GM12878 (cell line): ENCODE measurements at regions not wholly inside any gene's neighbourhood (a gene's known extent, or its start where the extent isn't known, plus 50 kb on each side); places are given as distances from the start of the nearest gene placed in this dataset.

ENCODE experiments used
- ATAC-seq: fragments of 200-7000 bp; cut with Tn5 transposase; 3 replicates; pipeline ENCODE4 v1.9.1; 2020; ENCODE audit warnings: mild to moderate bottlenecking, moderate library complexity
- BruUV-seq: library from RNA; stranded (reverse); fragments of 400-500 nt; replicated peaks from 2 replicates; lab custom pipeline; 2021; lab: Mats Ljungman, UMichigan
- CTCF ChIA-PET: fragments of 300-600 bp; sonication (Branson Sonifier 250); formaldehyde crosslinking; extraction: SDS; loops from one replicate; lab custom pipeline; 2021; ENCODE audit warnings: inconsistent platforms; lab: Yijun Ruan, JAX
- POLR2A ChIA-PET: fragments of 350-600 bp; formaldehyde crosslinking; extraction: SDS; loops from one replicate; lab custom pipeline; 2021; ENCODE audit warnings: inconsistent platforms; lab: Charles Lee
- RAD21 ChIA-PET: fragments of 300-600 bp; sonication (Branson Sonifier 250); formaldehyde crosslinking; loops from one replicate; lab custom pipeline; 2023; ENCODE audit warnings: antibody characterized with exemption; ENCODE audit not compliant: unreplicated experiment; lab: Charles Lee
- SMC1A ChIA-PET: fragments of 300-600 bp; sonication (Branson Sonifier 250); formaldehyde crosslinking; loops from one replicate; lab custom pipeline; 2023; ENCODE audit not compliant: unreplicated experiment, uncharacterized antibody; lab: Charles Lee
- DNase-seq: peaks from one replicate; pipeline ENCODE4 v3.0.0-alpha.2; 2011; ENCODE audit warnings: low read depth, low spot score
- FAIRE-seq: peaks from 3 replicates; lab custom pipeline; 2011; peaks lifted over from hg19 to GRCh38; lab: Jason Lieb, UNC
- H2AFZ ChIP-seq: 2 replicates; pipeline ENCODE4 v1.6.0; 2011; ENCODE audit warnings: low read depth, low read length, control low read depth; ENCODE audit not compliant: control insufficient read depth
- H3K27ac ChIP-seq: 2 replicates; pipeline ENCODE4 v1.5.1; 2011; ENCODE audit warnings: control low read depth; ENCODE audit not compliant: control insufficient read depth, insufficient read depth
- H3K27me3 ChIP-seq, 2 experiments: replicated peaks in 1 of 2; 2 replicates each; pipeline versions ENCODE4 v1.6.0 to v1.6.1; 2011; ENCODE audit warnings: low read length in 1 of 2; ENCODE audit not compliant: control insufficient read depth in 2 of 2, insufficient read depth in 2 of 2
- H3K36me3 ChIP-seq, 2 experiments: 2 replicates each; pipeline ENCODE4 v1.5.1; 2011; ENCODE audit warnings: low read length in 1 of 2; ENCODE audit not compliant: control insufficient read depth in 2 of 2, insufficient read depth in 2 of 2
- H3K4me1 ChIP-seq: 2 replicates; pipeline ENCODE4 v1.6.1; 2011; ENCODE audit warnings: mild to moderate bottlenecking, low read length, moderate library complexity, mixed read lengths; ENCODE audit not compliant: control insufficient read depth, insufficient read depth
- H3K4me2 ChIP-seq: 2 replicates; pipeline ENCODE4 v1.6.0; 2011; ENCODE audit warnings: control low read depth; ENCODE audit not compliant: control insufficient read depth, insufficient read depth
- H3K4me3 ChIP-seq: fragments of 200-600 bp; sonication (generic); 2 replicates; pipeline ENCODE4 v1.5.1; 2016
- H3K79me2 ChIP-seq: 2 replicates; pipeline ENCODE4 v1.6.0; 2011; ENCODE audit warnings: low read length; ENCODE audit not compliant: control insufficient read depth, insufficient read depth
- H3K9ac ChIP-seq: 2 replicates; pipeline ENCODE4 v1.8.0; 2011; ENCODE audit warnings: low read length, control low read depth, mixed read lengths; ENCODE audit not compliant: control insufficient read depth, insufficient read depth
- H3K9me3 ChIP-seq: replicated peaks from 3 replicates; pipeline ENCODE4 v1.5.1; 2011; ENCODE audit warnings: mild to moderate bottlenecking, low read length; ENCODE audit not compliant: control insufficient read depth, insufficient read depth
- H4K20me1 ChIP-seq: 2 replicates; pipeline ENCODE4 v1.6.0; 2011; ENCODE audit not compliant: control insufficient read depth, insufficient read depth
- BACH1 ChIP-seq: fragments of 450-650 bp; IDR thresholded peaks from 2 replicates; pipeline ENCODE4 v1.6.1; 2017; ENCODE audit warnings: mild to moderate bottlenecking, borderline replicate concordance
- BCL3 ChIP-seq: IDR thresholded peaks from 2 replicates; pipeline ENCODE4 v1.6.1; 2011; ENCODE audit warnings: borderline replicate concordance, low read depth, mild to moderate bottlenecking, moderate library complexity, low read length; ENCODE audit not compliant: insufficient read depth, poor library complexity, severe bottlenecking
- BHLHE40 ChIP-seq, 2 experiments: fragments of 450-650 bp in 1 of 2; IDR thresholded peaks; 2 replicates each; pipeline ENCODE4 v1.6.1; 2011 to 2017; ENCODE audit warnings: low read depth in 2 of 2, borderline replicate concordance in 1 of 2, improper control_type of control experiment in 1 of 2, low read length in 1 of 2, mild to moderate bottlenecking in 1 of 2
- GATAD2B ChIP-seq: fragments of 450-650 bp; conservative IDR thresholded peaks from 2 replicates; pipeline ENCODE4 v1.6.1; 2017; ENCODE audit warnings: low read depth, mild to moderate bottlenecking, moderate library complexity
- HDAC2 ChIP-seq: fragments of 200-600 bp; sonication (generic); IDR thresholded peaks from 2 replicates; pipeline ENCODE4 v1.6.1; 2017
- HDAC6 ChIP-seq: fragments of 200-600 bp; sonication (generic); IDR thresholded peaks from one replicate; pipeline ENCODE4 v1.8.0; 2017; ENCODE audit warnings: antibody characterized with exemption; ENCODE audit not compliant: unreplicated experiment
- IRF3 ChIP-seq: fragments of 450-650 bp; IDR thresholded peaks from 2 replicates; pipeline ENCODE4 v1.6.1; 2014; ENCODE audit warnings: mild to moderate bottlenecking
- RAD51 ChIP-seq: fragments of 450-650 bp; IDR thresholded peaks from 2 replicates; pipeline ENCODE4 v1.6.1; 2016; ENCODE audit warnings: moderate library complexity, mild to moderate bottlenecking, inconsistent platforms
- SIN3A ChIP-seq: IDR thresholded peaks from 2 replicates; pipeline ENCODE4 v1.6.1; 2012; ENCODE audit warnings: low read depth, low read length, improper control_type of control experiment
- ZZZ3 ChIP-seq: IDR thresholded peaks from 2 replicates; pipeline ENCODE4 v1.6.1; 2011; ENCODE audit warnings: low read depth; ENCODE audit not compliant: control insufficient read depth, insufficient read length
- WGBS: methylation state at CpG from one replicate; pipeline ENCODE4 v1.1.6; 2016; ENCODE audit warnings: low lambda C conversion rate; ENCODE audit not compliant: insufficient replicate concordance, insufficient coverage; ENCODE audit errors: missing lambda C conversion rate; 5-methylcytosine and 5-hydroxymethylcytosine counted together
- in situ Hi-C: fragments of 300-500 bp; cut with MboI; formaldehyde crosslinking; loops from 9 replicates; pipeline ENCODE4 v1.14.3; 2018; ENCODE audit warnings: mixed read lengths
- intact Hi-C: fragments of 100-400 bp; cut with micrococcal nuclease; formaldehyde crosslinking; loops from one replicate; pipeline ENCODE4 v1.14.2; 2022; ENCODE audit not compliant: unreplicated experiment

- no peaks in the 10 kb centered on the region for H3K4me1 ChIP-seq
- no peaks in the 10 kb centered on the region for H3K9me3 ChIP-seq
- no peak overlapping the region for H3K4me3 ChIP-seq
- H4K20me1 ChIP-seq: no peaks in the 10 kb centered on the region
- no peak overlapping the region for H3K4me2 ChIP-seq
- SMC1A ChIA-PET: no interaction called here
- no TSS peak for BruUV-seq
- H3K27me3 ChIP-seq: no peaks in the 10 kb centered on the region
- no peak overlapping the region for H3K27ac ChIP-seq
- RAD21 ChIA-PET: no interaction called here
- no peak for ATAC-seq
- CTCF ChIA-PET: no interaction called here
- TF ChIP-seq GATAD2B (no peak), BHLHE40 (IDR thresholded peaks at IDR 0.05; ENCODE audit: borderline replicate concordance in 1 of 2, low read depth in 2 of 2, low read length in 1 of 2) (no peak), HDAC2 (no peak), RAD51 (no peak), BACH1 (no peak), BCL3 (no peak), HDAC6 (no peak), ZZZ3 (no peak), SIN3A (no peak), IRF3 (no peak)
- POLR2A ChIA-PET: no interaction called here
- intact Hi-C loops (no loop called here), in situ Hi-C loops (no loop called here)
- no peak for DNase-seq
- no peaks in the 10 kb centered on the region for H3K79me2 ChIP-seq
- FAIRE-seq: no peak
- no peaks in the 10 kb centered on the region for H3K36me3 ChIP-seq
- H2AFZ ChIP-seq: no peak overlapping the region
- H3K9ac ChIP-seq: no peak overlapping the region
- 32% methylated on average over 8 of the region's 8 CpGs for WGBS
These were observed 1479.5 kb downstream of the PCDH7 start for GRCh38 chr4:32199639-32200038.
